A673 (cell line): ENCODE measurements at regions not wholly inside any gene's neighbourhood (a gene's known extent, or its start where the extent isn't known, plus 50 kb on each side); places are given as distances from the start of the nearest gene placed in this dataset.

ENCODE experiments used
- BruUV-seq: library from RNA; stranded (reverse); fragments of 400-500 nt; replicated peaks from 2 replicates; lab custom pipeline; 2021; lab: Mats Ljungman, UMichigan
- CTCF ChIA-PET: fragments of 300-600 bp; sonication (Branson Sonifier 250); formaldehyde crosslinking; loops from one replicate; lab custom pipeline; 2022; ENCODE audit warnings: antibody characterized with exemption; lab: Charles Lee
- POLR2A ChIA-PET: fragments of 300-600 bp; sonication (Branson Sonifier 250); formaldehyde crosslinking; loops from one replicate; lab custom pipeline; 2022; ENCODE audit warnings: antibody characterized with exemption; ENCODE audit not compliant: low non-redundant PET; lab: Charles Lee
- DNase-seq: peaks from one replicate; pipeline ENCODE4 v3.0.0-alpha.2; 2015; ENCODE audit warnings: low spot score
- H3K27ac ChIP-seq: fragments of 200-600 bp; sonication (generic); 2 replicates; pipeline ENCODE4 v1.5.1; 2016; ENCODE audit warnings: mixed run types, low read depth, mild to moderate bottlenecking, mixed read lengths, antibody characterized with exemption, low read length; ENCODE audit not compliant: poor library complexity, severe bottlenecking
- H3K27me3 ChIP-seq: fragments of 200-600 bp; sonication (generic); replicated peaks from 2 replicates; pipeline ENCODE4 v1.6.1; 2017; ENCODE audit warnings: mixed run types, low read depth, mild to moderate bottlenecking, mixed read lengths, antibody characterized with exemption, low read length; ENCODE audit not compliant: insufficient read depth, poor library complexity
- H3K36me3 ChIP-seq: fragments of 200-600 bp; sonication (generic); 2 replicates; pipeline ENCODE4 v1.6.1; 2016; ENCODE audit warnings: mixed run types, mild to moderate bottlenecking, mixed read lengths, antibody characterized with exemption, low read length; ENCODE audit not compliant: insufficient read depth, poor library complexity, severe bottlenecking
- H3K4me1 ChIP-seq: fragments of 200-600 bp; sonication (generic); 2 replicates; pipeline ENCODE4 v1.6.1; 2017; ENCODE audit warnings: mixed run types, mild to moderate bottlenecking, mixed read lengths, antibody characterized with exemption, low read length; ENCODE audit not compliant: insufficient read depth, poor library complexity, severe bottlenecking
- H3K4me3 ChIP-seq: fragments of 200-600 bp; sonication (generic); 2 replicates; pipeline ENCODE4 v1.5.1; 2016; ENCODE audit warnings: low read depth, mixed run types, mild to moderate bottlenecking, mixed read lengths, low read length; ENCODE audit not compliant: poor library complexity, severe bottlenecking
- H3K9me3 ChIP-seq: fragments of 200-600 bp; sonication (generic); 2 replicates; pipeline ENCODE4 v1.6.1; 2016; ENCODE audit warnings: mixed run types, low read depth, mild to moderate bottlenecking, mixed read lengths, antibody characterized with exemption, low read length; ENCODE audit not compliant: poor library complexity, severe bottlenecking
- EZH2 ChIP-seq: fragments of 200-600 bp; sonication (generic); IDR thresholded peaks from 2 replicates; pipeline ENCODE4 v1.6.1; 2017; ENCODE audit warnings: borderline replicate concordance, low read depth, mild to moderate bottlenecking, mixed read lengths, antibody characterized with exemption, low read length; ENCODE audit not compliant: poor library complexity, severe bottlenecking
- intact Hi-C: fragments of 100-400 bp; cut with micrococcal nuclease; formaldehyde crosslinking; loops from one replicate; pipeline ENCODE4 v1.10.0; 2022; ENCODE audit not compliant: unreplicated experiment
- TF ChIP-seq, protein P1 (sequence below): fragments of 300-800, 200-600 bp; sonication (generic); conservative IDR thresholded peaks from 2 replicates; pipeline ENCODE4 v1.5.1; 2017; ENCODE audit warnings: low read depth, mild to moderate bottlenecking, antibody characterized with exemption, low read length, moderate library complexity, mixed read lengths

- BruUV-seq, result no TSS peak
- H3K4me3 ChIP-seq, result no peak overlapping the region
- no peaks in the 10 kb centered on the region for H3K36me3 ChIP-seq
- no peaks in the 10 kb centered on the region for H3K4me1 ChIP-seq
- no peak for DNase-seq
- intact Hi-C loops, result no loop called here
- no peak for TF ChIP-seq EZH2
- TF ChIP-seq, protein P1, sequence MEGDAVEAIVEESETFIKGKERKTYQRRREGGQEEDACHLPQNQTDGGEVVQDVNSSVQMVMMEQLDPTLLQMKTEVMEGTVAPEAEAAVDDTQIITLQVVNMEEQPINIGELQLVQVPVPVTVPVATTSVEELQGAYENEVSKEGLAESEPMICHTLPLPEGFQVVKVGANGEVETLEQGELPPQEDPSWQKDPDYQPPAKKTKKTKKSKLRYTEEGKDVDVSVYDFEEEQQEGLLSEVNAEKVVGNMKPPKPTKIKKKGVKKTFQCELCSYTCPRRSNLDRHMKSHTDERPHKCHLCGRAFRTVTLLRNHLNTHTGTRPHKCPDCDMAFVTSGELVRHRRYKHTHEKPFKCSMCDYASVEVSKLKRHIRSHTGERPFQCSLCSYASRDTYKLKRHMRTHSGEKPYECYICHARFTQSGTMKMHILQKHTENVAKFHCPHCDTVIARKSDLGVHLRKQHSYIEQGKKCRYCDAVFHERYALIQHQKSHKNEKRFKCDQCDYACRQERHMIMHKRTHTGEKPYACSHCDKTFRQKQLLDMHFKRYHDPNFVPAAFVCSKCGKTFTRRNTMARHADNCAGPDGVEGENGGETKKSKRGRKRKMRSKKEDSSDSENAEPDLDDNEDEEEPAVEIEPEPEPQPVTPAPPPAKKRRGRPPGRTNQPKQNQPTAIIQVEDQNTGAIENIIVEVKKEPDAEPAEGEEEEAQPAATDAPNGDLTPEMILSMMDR, result no peak
- CTCF ChIA-PET, result no interaction called here
- H3K9me3 ChIP-seq, result no peaks in the 10 kb centered on the region
- no peaks in the 10 kb centered on the region for H3K27me3 ChIP-seq
- POLR2A ChIA-PET, result no interaction called here
- no peak overlapping the region for H3K27ac ChIP-seq
These were observed 131.3 kb upstream of the RASSF8 start for GRCh38 chr12:25827141-25827540.

GRCh38 chr12:25827747-25828146, 130.7 kb upstream of the RASSF8 start:
- CTCF ChIA-PET, result no interaction called here
- no peak overlapping the region for H3K27ac ChIP-seq
- H3K4me1 ChIP-seq, result no peaks in the 10 kb centered on the region
- intact Hi-C loops, result no loop called here
- no peak for TF ChIP-seq EZH2
- TF ChIP-seq, protein P1, result no peak
- POLR2A ChIA-PET, result no interaction called here
- DNase-seq, result no peak
- no peaks in the 10 kb centered on the region for H3K27me3 ChIP-seq
- H3K36me3 ChIP-seq, result no peaks in the 10 kb centered on the region
- no peak overlapping the region for H3K4me3 ChIP-seq
- no TSS peak for BruUV-seq
- H3K9me3 ChIP-seq, result no peaks in the 10 kb centered on the region

DNA sequence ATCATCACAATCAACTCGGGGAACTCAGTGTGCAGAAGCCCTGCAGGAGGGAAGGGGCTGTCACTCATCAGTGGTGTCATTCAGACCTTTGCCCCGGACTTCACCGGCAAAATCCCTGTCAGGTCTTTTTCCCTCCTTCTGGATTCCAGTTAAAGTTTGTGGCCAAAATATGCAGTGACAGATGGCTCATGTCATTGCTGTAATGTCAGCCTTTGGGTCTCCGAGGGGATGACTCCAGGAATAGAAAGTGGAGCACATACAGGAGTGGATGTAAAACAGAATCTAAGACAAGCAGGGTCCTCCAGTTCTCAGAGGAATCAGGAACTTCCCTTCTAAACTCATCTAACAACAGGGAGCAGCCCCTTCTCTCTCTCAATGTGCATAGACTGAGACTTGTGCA, 130.3 kb upstream of the RASSF8 start:
- BruUV-seq, result no TSS peak
- Histone ChIP-seq H3K27ac (no peak overlapping the region), H3K36me3 (no peaks in the 10 kb centered on the region), H3K4me1 (no peaks in the 10 kb centered on the region), H3K9me3 (no peaks in the 10 kb centered on the region), H3K4me3 (no peak overlapping the region), H3K27me3 (no peaks in the 10 kb centered on the region)
- intact Hi-C loops, result no loop called here
- CTCF ChIA-PET, result no interaction called here
- no peak for DNase-seq
- POLR2A ChIA-PET, result no interaction called here
- TF ChIP-seq, protein P1, result no peak
- no peak for TF ChIP-seq EZH2
